H1 (cell line): ENCODE measurements at regions not wholly inside any gene's neighbourhood (a gene's known extent, or its start where the extent isn't known, plus 50 kb on each side); places are given as distances from the start of the nearest gene placed in this dataset.

Source experiments
- CTCF ChIA-PET: fragments of 300-600 bp; sonication (Branson Sonifier 250); formaldehyde crosslinking; loops from one replicate; lab custom pipeline; 2021; ENCODE audit not compliant: partially characterized antibody; lab: Charles Lee
- POLR2A ChIA-PET: fragments of 300-600 bp; sonication (Branson Sonifier 250); formaldehyde crosslinking; loops from one replicate; lab custom pipeline; 2021; ENCODE audit warnings: inconsistent platforms; ENCODE audit not compliant: partially characterized antibody; lab: Charles Lee
- DNase-seq, 2 experiments: peaks; one replicate each; pipeline versions ENCODE4 v3.0.0 to v3.0.0-alpha.2; 2010 to 2022; ENCODE audit warnings: low spot score in 2 of 2, low read depth in 1 of 2, mixed read lengths in 1 of 2
- FAIRE-seq: peaks from 2 replicates; lab custom pipeline; 2011; peaks lifted over from hg19 to GRCh38; lab: Jason Lieb, UNC
- H2AFZ ChIP-seq: 2 replicates; pipeline ENCODE4 v1.8.1; 2012; ENCODE audit warnings: low read length, inconsistent platforms
- H2AK5ac ChIP-seq: 2 replicates; pipeline ENCODE4 v1.6.1; 2013; ENCODE audit warnings: low read depth, low read length
- H2BK120ac ChIP-seq: replicated peaks from 2 replicates; pipeline ENCODE3; 2013; ENCODE audit warnings: low read depth, low read length, inconsistent platforms
- H2BK12ac ChIP-seq: 2 replicates; pipeline ENCODE4 v1.6.1; 2013; ENCODE audit warnings: low read depth, low read length
- H2BK15ac ChIP-seq: 2 replicates; pipeline ENCODE4 v1.6.1; 2013; ENCODE audit warnings: low read length
- H2BK20ac ChIP-seq: 2 replicates; pipeline ENCODE4 v1.6.1; 2013; ENCODE audit warnings: low read length
- H2BK5ac ChIP-seq: 2 replicates; pipeline ENCODE4 v1.6.1; 2013; ENCODE audit warnings: low read depth, low read length
- H3K14ac ChIP-seq: 2 replicates; pipeline ENCODE4 v1.6.1; 2013; ENCODE audit warnings: inconsistent platforms; ENCODE audit not compliant: insufficient read length
- H3K18ac ChIP-seq: 2 replicates; pipeline ENCODE4 v1.6.1; 2013; ENCODE audit warnings: low read length; ENCODE audit errors: extremely low read depth
- H3K23ac ChIP-seq: 2 replicates; pipeline ENCODE4 v1.6.1; 2013; ENCODE audit warnings: inconsistent platforms; ENCODE audit not compliant: insufficient read length
- H3K23me2 ChIP-seq: 2 replicates; pipeline ENCODE4 v1.6.1; 2013; ENCODE audit warnings: low read depth, low read length
- H3K27ac ChIP-seq: 2 replicates; pipeline ENCODE4 v1.6.1; 2011; ENCODE audit warnings: low read depth, low read length, inconsistent platforms
- H3K27me3 ChIP-seq, 4 experiments: replicated peaks in 1 of 4; 1 replicate in 1 of 4; 2 replicates in 3 of 4; pipeline versions ENCODE4 v1.6.1 to v1.8.1; 2011 to 2013; ENCODE audit warnings: low read length in 3 of 4, mild to moderate bottlenecking in 3 of 4, inconsistent platforms in 2 of 4, mixed read lengths in 2 of 4, moderate library complexity in 1 of 4; ENCODE audit not compliant: control insufficient read depth in 3 of 4, insufficient read depth in 3 of 4; ENCODE audit errors: extremely low read depth in 1 of 4
- H3K36me3 ChIP-seq, 4 experiments: 2 replicates each; pipeline versions ENCODE4 v1.6.1 to v1.8.1; 2011 to 2013; ENCODE audit warnings: mild to moderate bottlenecking in 4 of 4, low read length in 3 of 4, moderate library complexity in 2 of 4, control low read depth in 1 of 4, inconsistent platforms in 1 of 4; ENCODE audit not compliant: insufficient read depth in 4 of 4, control insufficient read depth in 2 of 4
- H3K4ac ChIP-seq: replicated peaks from 2 replicates; pipeline ENCODE3; 2013; ENCODE audit warnings: low read length, low read depth, mixed read lengths, inconsistent platforms; ENCODE audit not compliant: insufficient read length
- H3K4me1 ChIP-seq, 4 experiments: replicated peaks in 1 of 4; 1 replicate in 1 of 4; 2 replicates in 3 of 4; pipeline versions ENCODE4 v1.6.1 to v1.8.1; 2011 to 2013; ENCODE audit warnings: low read length in 3 of 4, inconsistent platforms in 2 of 4, mixed read lengths in 1 of 4; ENCODE audit not compliant: insufficient read depth in 4 of 4, control insufficient read depth in 3 of 4
- H3K4me2 ChIP-seq, 2 experiments: 2 replicates each; pipeline versions ENCODE4 v1.6.1 to v1.8.1; 2011 to 2013; ENCODE audit warnings: low read depth in 2 of 2, low read length in 2 of 2, control low read depth in 1 of 2, inconsistent platforms in 1 of 2, mild to moderate bottlenecking in 1 of 2; ENCODE audit not compliant: insufficient read depth in 1 of 2
- H3K4me3 ChIP-seq, 4 experiments: fragments of 200-600, 300-600 bp in 1 of 4; sonication (generic), shearing (Covaris generic), sonication (Bioruptor Twin) in 1 of 4; 2 replicates each; pipeline versions ENCODE4 v1.5.1 to v1.8.1; 2011 to 2016; ENCODE audit warnings: low read length in 4 of 4, low read depth in 3 of 4, control low read depth in 2 of 4, inconsistent platforms in 2 of 4, mild to moderate bottlenecking in 2 of 4, mixed read lengths in 1 of 4, moderate library complexity in 1 of 4; ENCODE audit not compliant: insufficient read depth in 2 of 4; ENCODE audit errors: extremely low read depth in 1 of 4
- H3K56ac ChIP-seq: replicated peaks from 2 replicates; pipeline ENCODE3; 2013; ENCODE audit warnings: low read depth, mild to moderate bottlenecking, mixed read lengths, low read length, inconsistent platforms; ENCODE audit not compliant: insufficient read length
- H3K79me1 ChIP-seq: 2 replicates; pipeline ENCODE4 v1.6.1; 2013; ENCODE audit warnings: low read depth, low read length, control low read depth
- H3K79me2 ChIP-seq, 2 experiments: 2 replicates each; pipeline versions ENCODE4 v1.6.1 to v1.8.1; 2012 to 2013; ENCODE audit warnings: low read length in 2 of 2, mild to moderate bottlenecking in 2 of 2, inconsistent platforms in 1 of 2; ENCODE audit not compliant: insufficient read depth in 2 of 2, control insufficient read depth in 1 of 2
- H3K9ac ChIP-seq, 4 experiments: replicated peaks in 1 of 4; 1 replicate in 1 of 4; 2 replicates in 3 of 4; pipeline versions ENCODE4 v1.6.1 to v1.8.1; 2011 to 2013; ENCODE audit warnings: low read depth in 3 of 4, low read length in 3 of 4, control low read depth in 2 of 4, mild to moderate bottlenecking in 2 of 4, moderate library complexity in 2 of 4, inconsistent platforms in 1 of 4; ENCODE audit errors: extremely low read depth in 1 of 4
- H3K9me3 ChIP-seq, 2 experiments: 2 replicates each; pipeline versions ENCODE4 v1.6.1 to v1.8.1; 2012 to 2013; ENCODE audit warnings: mild to moderate bottlenecking in 2 of 2, moderate library complexity in 2 of 2, control low read depth in 1 of 2, inconsistent platforms in 1 of 2, low read depth in 1 of 2, low read length in 1 of 2, mixed read lengths in 1 of 2; ENCODE audit not compliant: insufficient read depth in 2 of 2
- H4K20me1 ChIP-seq, 2 experiments: replicated peaks in 1 of 2; 2 replicates each; pipeline versions ENCODE3 to v1.8.1; 2011 to 2013; ENCODE audit warnings: inconsistent platforms in 2 of 2, low read length in 2 of 2, mild to moderate bottlenecking in 1 of 2; ENCODE audit not compliant: insufficient read depth in 2 of 2, control insufficient read depth in 1 of 2
- H4K5ac ChIP-seq: 2 replicates; pipeline ENCODE4 v1.6.1; 2013; ENCODE audit warnings: low read length, low read depth, mixed read lengths, inconsistent platforms; ENCODE audit not compliant: insufficient read length
- H4K8ac ChIP-seq: 2 replicates; pipeline ENCODE4 v1.8.0; 2013; ENCODE audit warnings: mild to moderate bottlenecking, moderate library complexity, low read length, inconsistent platforms; ENCODE audit not compliant: insufficient read depth; ENCODE audit errors: extremely low read depth
- H4K91ac ChIP-seq: replicated peaks from 2 replicates; pipeline ENCODE3; 2013; ENCODE audit warnings: low read length, mixed read lengths, inconsistent platforms; ENCODE audit not compliant: insufficient read length
- ASH2L ChIP-seq: fragments of 200-600, 300-600 bp; sonication (generic); IDR thresholded peaks from one replicate; pipeline ENCODE4 v1.7.1; 2017; ENCODE audit warnings: low read length
- BACH1 ChIP-seq: IDR thresholded peaks from 2 replicates; pipeline ENCODE4 v1.6.1; 2012; ENCODE audit warnings: low read length, improper control_type of control experiment
- CBX8 ChIP-seq: fragments of 300-800, 300-1000 bp; sonication (generic); IDR thresholded peaks from 2 replicates; pipeline ENCODE4 v1.7.1; 2016; ENCODE audit warnings: low read depth, low read length, borderline replicate concordance
- CEBPB ChIP-seq: IDR thresholded peaks from 2 replicates; pipeline ENCODE4 v1.6.1; 2012; ENCODE audit warnings: low read depth, low read length
- CTBP2 ChIP-seq: IDR thresholded peaks from 2 replicates; pipeline ENCODE4 v1.7.0; 2011; ENCODE audit warnings: borderline replicate concordance, mild to moderate bottlenecking, moderate library complexity, mixed read lengths, low read length; ENCODE audit not compliant: insufficient read depth, insufficient read length
- FOSL1 ChIP-seq: IDR thresholded peaks from 2 replicates; pipeline ENCODE4 v1.6.1; 2011; ENCODE audit warnings: mild to moderate bottlenecking, low read depth, low read length, moderate library complexity; ENCODE audit not compliant: insufficient read depth
- NANOG ChIP-seq: IDR thresholded peaks from 2 replicates; pipeline ENCODE4 v1.6.1; 2011; ENCODE audit warnings: low read length, low read depth, mild to moderate bottlenecking, inconsistent platforms; ENCODE audit not compliant: insufficient read depth, poor library complexity, severe bottlenecking
- NRF1 ChIP-seq: IDR thresholded peaks from 2 replicates; pipeline ENCODE4 v1.6.1; 2011; ENCODE audit warnings: mild to moderate bottlenecking, low read depth, low read length, improper control_type of control experiment
- SAP30 ChIP-seq: fragments of 300-600 bp; sonication (generic); IDR thresholded peaks from 2 replicates; pipeline ENCODE4 v1.7.1; 2012; ENCODE audit warnings: low read length, moderate library complexity, mild to moderate bottlenecking, inconsistent platforms; ENCODE audit not compliant: insufficient read depth, insufficient replicate concordance
- TAF1 ChIP-seq: IDR thresholded peaks from 2 replicates; pipeline ENCODE4 v1.6.1; 2011; ENCODE audit warnings: mild to moderate bottlenecking, low read depth, low read length
- TCF12 ChIP-seq: IDR thresholded peaks from 2 replicates; pipeline ENCODE4 v1.6.1; 2011; ENCODE audit warnings: low read depth, mild to moderate bottlenecking, low read length
- TEAD4 ChIP-seq: IDR thresholded peaks from 2 replicates; pipeline ENCODE4 v1.6.1; 2012; ENCODE audit warnings: low read depth, low read length, inconsistent platforms, mixed read lengths
- YY1 ChIP-seq: IDR thresholded peaks from 2 replicates; pipeline ENCODE4 v1.6.1; 2011; ENCODE audit warnings: low read depth, mild to moderate bottlenecking, low read length
- WGBS, 2 experiments: shearing (Covaris generic) in 1 of 2; methylation state at CpG; one replicate each; pipeline versions ENCODE4 v1.1.6 to v1.1.7; 2013 to 2015; ENCODE audit warnings: low lambda C conversion rate in 2 of 2, mixed read lengths in 2 of 2, inconsistent platforms in 1 of 2, low coverage in 1 of 2, missing lambda C conversion rate in 1 of 2; ENCODE audit not compliant: insufficient replicate concordance in 2 of 2, insufficient coverage in 1 of 2, insufficient read length in 1 of 2; ENCODE audit errors: extremely low coverage in 1 of 2, missing lambda C conversion rate in 1 of 2; 5-methylcytosine and 5-hydroxymethylcytosine counted together

GRCh38 chr16:86342161-86342834 lies 168.0 kb upstream of the FOXF1 start:
- H3K56ac ChIP-seq = no peak overlapping the region
- no peak for TF ChIP-seq NRF1
- TF ChIP-seq NANOG = no peak
- no peak for TF ChIP-seq TCF12
- no peak for TF ChIP-seq CTBP2
- no peak for TF ChIP-seq SAP30
- no peak for TF ChIP-seq TEAD4
- TF ChIP-seq YY1 = no peak
- TF ChIP-seq TAF1 = no peak
- TF ChIP-seq BACH1 = no peak
- TF ChIP-seq ASH2L = no peak
- TF ChIP-seq FOSL1 = no peak
- TF ChIP-seq CEBPB = no peak
- TF ChIP-seq CBX8 = no peak

More at GRCh38 chr16:86342161-86342834, 168.0 kb upstream of the FOXF1 start:
- Histone ChIP-seq H3K23ac (no peak overlapping the region), H2BK15ac (no peak overlapping the region), H3K27me3 (peaks cover 0 to 11% (median 3%) of the 10 kb centered on the region in 4 experiments; a peak in 4 of 7 replicates), H3K9me3 (no peaks in the 10 kb centered on the region), H3K4ac (no peak overlapping the region), H4K91ac (no peak overlapping the region), H3K36me3 (no peaks in the 10 kb centered on the region), H3K4me2 (no peak overlapping the region), H4K8ac (no peak overlapping the region), H3K4me1 (peaks cover 2 to 13% (median 10%) of the 10 kb centered on the region in 4 experiments; a peak in 6 of 7 replicates), H3K27ac (no peak overlapping the region), H2BK12ac (no peak overlapping the region), H2AFZ (no peak overlapping the region), H3K23me2 (no peaks in the 10 kb centered on the region), H2BK20ac (no peak overlapping the region), H3K4me3 (no peak overlapping the region), H4K20me1 (no peaks in the 10 kb centered on the region), H4K5ac (no peak overlapping the region), H3K18ac (no peak overlapping the region), H2BK120ac (no peak overlapping the region), H2AK5ac (no peak overlapping the region), H3K9ac (no peak overlapping the region), H3K79me1 (no peaks in the 10 kb centered on the region), H3K14ac (no peak overlapping the region), H3K79me2 (no peaks in the 10 kb centered on the region), H2BK5ac (no peak overlapping the region)
- ChIA-PET CTCF (interaction anchor here (0.7 to 3.2 kb wide), 17 partner anchors 13 to 269 kb away, joined by 3 to 14 read pairs (median 3); no protein-coding TSS in a partner anchor), POLR2A (no interaction called here)
- FAIRE-seq (no peak), DNase-seq (no peak)
- WGBS, 2 experiments = 89% methylated on average over 5 of the region's 6 CpGs; no CpG with 5 or more reads in 1 of the 2 experiments
